ENCODE measurements at regions not wholly inside any gene's neighbourhood (a gene's known extent, or its start where the extent isn't known, plus 50 kb on each side); places are given as distances from the start of the nearest gene placed in this dataset.

DNA sequence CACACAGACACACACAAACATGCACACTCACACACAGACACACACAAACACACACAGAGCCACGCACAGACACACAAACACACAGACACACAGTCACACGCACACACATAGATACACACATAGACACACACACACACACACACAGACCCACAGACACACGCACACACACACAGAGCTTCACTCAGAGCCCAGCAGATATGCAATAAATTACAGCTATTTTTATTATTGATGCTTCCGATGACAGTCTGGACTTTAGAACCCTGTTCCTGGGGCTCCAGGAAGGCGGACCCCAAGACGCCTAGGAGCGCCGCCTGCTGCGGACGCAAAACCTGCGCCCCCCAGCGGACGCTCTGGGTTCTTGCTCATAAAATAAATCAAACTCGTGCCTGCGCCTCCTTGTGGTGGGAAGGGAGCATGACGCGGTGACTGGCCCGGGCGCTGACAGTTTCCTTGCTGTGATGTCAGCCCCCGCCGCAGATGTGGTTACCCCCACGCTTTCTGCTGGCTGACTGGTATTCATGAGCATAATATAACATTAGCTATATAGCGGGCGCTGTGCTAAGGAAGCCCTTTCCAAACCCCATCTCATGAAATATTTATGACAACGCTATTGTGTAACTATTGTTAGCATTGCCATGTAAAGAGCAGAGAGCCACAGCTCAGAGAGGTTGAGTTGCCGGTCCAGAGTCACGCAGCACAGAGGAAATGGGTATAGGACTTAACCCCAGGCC, 64.4 kb upstream of the TM9SF2 start:
- peak; percentile 83 for DNase-seq (ENCODE audit: low read depth)

DNA sequence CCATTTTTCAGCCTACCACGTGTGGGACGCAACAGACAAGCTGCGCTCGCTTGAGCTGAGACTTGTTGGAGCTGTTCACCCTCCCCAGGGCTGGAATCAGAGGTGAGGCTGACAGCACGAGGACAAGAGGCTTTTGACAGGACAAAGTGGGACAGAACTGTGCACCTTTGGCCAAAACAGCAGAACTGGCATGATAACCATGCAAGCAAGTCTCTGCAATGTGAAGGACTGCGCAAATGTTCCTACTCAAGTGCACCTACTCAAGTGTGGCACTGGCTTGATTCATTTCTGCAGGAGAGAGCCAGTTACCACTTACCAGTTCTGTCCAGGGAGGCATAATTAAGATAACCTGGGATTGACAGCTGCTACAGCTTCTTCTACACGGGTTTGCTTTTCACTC, 62.2 kb upstream of the TM9SF2 start:
- DNase-seq (ENCODE audit: low read depth), result no peak

GRCh38 chr13:99439850-99440604, 61.2 kb upstream of the TM9SF2 start:
- no peak for DNase-seq (ENCODE audit: low read depth)

DNA sequence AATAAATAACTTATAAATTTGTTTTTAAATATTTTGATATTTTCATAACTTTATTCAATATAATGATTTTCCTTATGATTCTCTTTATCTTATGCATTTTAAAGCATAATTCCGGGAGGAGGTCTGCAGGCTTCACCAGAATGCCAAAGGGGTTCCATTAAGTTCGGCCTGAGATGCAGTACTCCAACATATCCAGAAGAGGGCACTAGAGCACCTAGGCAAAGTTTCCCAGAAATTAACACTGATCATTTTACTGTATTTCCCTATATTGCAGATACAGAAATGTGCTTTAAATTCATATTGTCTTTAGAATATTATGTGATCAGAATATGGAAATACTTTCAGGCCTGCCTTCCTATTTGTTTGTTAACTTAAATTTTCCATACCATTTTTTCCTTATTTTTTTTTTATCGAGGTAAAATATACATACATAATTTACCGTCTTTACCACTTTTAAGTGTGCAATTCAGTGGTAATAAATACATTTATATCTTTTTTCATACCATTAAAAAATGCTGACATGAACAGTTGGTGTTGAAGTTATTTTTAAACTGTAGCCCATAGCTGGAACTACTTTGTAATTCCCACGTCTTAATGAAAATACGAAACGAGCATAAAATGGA, 58.9 kb upstream of the TM9SF2 start:
- DNase-seq (ENCODE audit: low read depth), result peak; percentile 44

DNA sequence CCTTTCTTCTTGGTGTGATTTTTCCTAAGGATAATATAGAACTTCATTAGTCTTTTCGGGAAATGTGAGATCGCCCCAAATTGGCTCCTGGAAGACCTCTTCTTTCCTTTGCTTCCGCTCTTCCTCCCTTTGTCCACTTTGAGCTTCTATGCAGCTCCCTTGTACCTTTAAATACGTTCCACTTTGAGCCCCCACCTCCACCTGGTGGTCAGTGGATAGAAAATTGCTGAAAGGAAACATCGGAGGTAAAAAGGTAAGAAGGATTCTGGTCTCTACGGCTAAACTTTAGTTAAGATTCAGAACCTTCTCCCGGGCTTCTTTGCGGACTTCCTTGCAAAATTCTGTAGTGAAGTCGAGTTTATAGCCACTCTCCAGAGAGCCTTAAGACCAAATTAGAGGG, 55.0 kb upstream of the TM9SF2 start:
- no peak for DNase-seq (ENCODE audit: low read depth)

- no peak for DNase-seq (ENCODE audit: low read depth)
Observed at GRCh38 chr13:99448546-99448945, 52.7 kb upstream of the TM9SF2 start.

DNA sequence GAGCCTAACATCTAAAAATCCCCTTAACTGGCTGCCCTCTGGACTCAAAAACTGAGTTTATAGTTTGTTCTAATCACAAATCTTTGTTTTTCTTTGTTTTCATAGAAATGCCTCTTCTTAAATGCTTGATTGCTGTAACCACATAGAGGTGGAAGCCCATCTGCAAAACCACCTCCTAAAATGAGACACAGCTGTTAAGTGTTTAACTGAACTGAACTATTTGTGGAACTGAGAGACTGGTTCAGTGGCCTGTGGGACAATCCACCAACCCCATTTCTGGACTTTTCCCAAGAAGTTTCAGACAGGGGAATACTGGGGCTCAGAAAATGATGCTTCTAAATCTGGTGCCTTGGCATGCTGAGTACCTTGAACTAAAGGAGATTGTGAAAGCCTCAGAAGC, 50.9 kb upstream of the TM9SF2 start:
- DNase-seq (ENCODE audit: low read depth), result no peak
